Endothelial cell of umbilical vein (primary cell): ENCODE measurements at regions not wholly inside any gene's neighbourhood (a gene's known extent, or its start where the extent isn't known, plus 50 kb on each side); places are given as distances from the start of the nearest gene placed in this dataset.
"Not testable (repeated sequence)": the region's sequence is repeated elsewhere in the genome, so short reads cannot be mapped to it uniquely, and the experiment has no call there.

Source experiments
- BruUV-seq: library from RNA; stranded (reverse); fragments of 400-500 nt; replicated peaks from 2 replicates; lab custom pipeline; 2021; lab: Mats Ljungman, UMichigan
- CTCF ChIA-PET: fragments of 300-600, 350-600 bp; sonication (Branson Sonifier 250); formaldehyde crosslinking; loops from one replicate; lab custom pipeline; 2021; ENCODE audit warnings: antibody characterized with exemption, inconsistent platforms; lab: Charles Lee
- POLR2A ChIA-PET: fragments of 300-600, 350-600 bp; sonication (Branson Sonifier 250); formaldehyde crosslinking; loops from one replicate; lab custom pipeline; 2021; ENCODE audit warnings: antibody characterized with exemption, inconsistent platforms; lab: Charles Lee
- DNase-seq: peaks from one replicate; pipeline ENCODE4 v3.0.0-alpha.2; 2011; ENCODE audit warnings: low read depth, low spot score
- FAIRE-seq: peaks from 2 replicates; lab custom pipeline; 2011; peaks lifted over from hg19 to GRCh38; lab: Jason Lieb, UNC
- H2AFZ ChIP-seq: 2 replicates; pipeline ENCODE4 v1.6.0; 2012; ENCODE audit warnings: low read depth, low read length, control low read depth, inconsistent platforms
- H3K27ac ChIP-seq: 2 replicates; pipeline ENCODE4 v1.5.1; 2011; ENCODE audit warnings: low read depth, mild to moderate bottlenecking, control low read depth, low read length, moderate library complexity; ENCODE audit not compliant: insufficient read depth
- H3K27me3 ChIP-seq, 2 experiments: 2 replicates each; pipeline versions ENCODE4 v1.6.0 to v1.6.1; 2011; ENCODE audit warnings: low read length in 2 of 2, mixed read lengths in 1 of 2; ENCODE audit not compliant: control insufficient read depth in 2 of 2, insufficient read depth in 2 of 2
- H3K36me3 ChIP-seq, 2 experiments: 2 replicates in 1 of 2; 3 replicates in 1 of 2; pipeline ENCODE4 v1.5.1; 2011; ENCODE audit warnings: low read length in 2 of 2, mild to moderate bottlenecking in 1 of 2, moderate library complexity in 1 of 2; ENCODE audit not compliant: control insufficient read depth in 2 of 2, insufficient read depth in 2 of 2; ENCODE audit errors: extremely low read depth in 1 of 2
- H3K4me1 ChIP-seq: 3 replicates; pipeline ENCODE4 v1.5.1; 2011; ENCODE audit warnings: mild to moderate bottlenecking, low read length; ENCODE audit not compliant: control insufficient read depth, insufficient read depth; ENCODE audit errors: extremely low read depth
- H3K4me2 ChIP-seq: 2 replicates; pipeline ENCODE4 v1.6.1; 2011; ENCODE audit warnings: low read length, control low read depth, mixed read lengths; ENCODE audit not compliant: insufficient read depth
- H3K4me3 ChIP-seq, 3 experiments: fragments of 200-600 bp in 1 of 3; sonication (generic), shearing (Covaris generic) in 1 of 3; replicated peaks in 1 of 3; 2 replicates each; pipeline ENCODE4 v1.5.1; 2011 to 2016; ENCODE audit warnings: control low read depth in 3 of 3, low read length in 3 of 3, mild to moderate bottlenecking in 2 of 3, inconsistent platforms in 1 of 3, low read depth in 1 of 3, moderate library complexity in 1 of 3; ENCODE audit not compliant: insufficient read depth in 1 of 3
- H3K79me2 ChIP-seq: 2 replicates; pipeline ENCODE4 v1.6.0; 2012; ENCODE audit warnings: low read length, inconsistent platforms; ENCODE audit not compliant: control insufficient read depth, insufficient read depth
- H3K9ac ChIP-seq: replicated peaks from 2 replicates; pipeline ENCODE3; 2011; ENCODE audit warnings: low read length, control low read depth; ENCODE audit not compliant: insufficient read depth; ENCODE audit errors: extremely low read depth
- H3K9me1 ChIP-seq: replicated peaks from 3 replicates; pipeline ENCODE4 v1.6.0; 2011; ENCODE audit warnings: mild to moderate bottlenecking, low read length; ENCODE audit not compliant: control insufficient read depth, insufficient read depth; ENCODE audit errors: extremely low read depth
- H3K9me3 ChIP-seq: replicated peaks from 2 replicates; pipeline ENCODE4 v1.5.1; 2012; ENCODE audit warnings: low read length, inconsistent platforms; ENCODE audit not compliant: control insufficient read depth, insufficient read depth
- H4K20me1 ChIP-seq: replicated peaks from 2 replicates; pipeline ENCODE3; 2011; ENCODE audit warnings: mild to moderate bottlenecking, low read length; ENCODE audit not compliant: control insufficient read depth, insufficient read depth; ENCODE audit errors: extremely low read depth
- MYC ChIP-seq: IDR thresholded peaks from one replicate; pipeline ENCODE4 v1.6.1; 2011; ENCODE audit warnings: mild to moderate bottlenecking, low read depth, low read length
- POLR2AphosphoS5 ChIP-seq: IDR thresholded peaks from 2 replicates; pipeline ENCODE4 v1.6.1; 2012; ENCODE audit warnings: low read depth, mild to moderate bottlenecking, control low read depth, low read length, moderate library complexity; ENCODE audit not compliant: insufficient read depth
- dilution Hi-C: fragments of 300-500 bp; cut with MboI; formaldehyde crosslinking; loops from one replicate; pipeline ENCODE4 v1.15.0; 2019; ENCODE audit warnings: low sequenced_read_pairs; ENCODE audit not compliant: extremely low pct_ligation_motif_present
- intact Hi-C: fragments of 100-400 bp; cut with micrococcal nuclease; formaldehyde crosslinking; loops from one replicate; pipeline ENCODE4 v1.10.0; 2022

DNA sequence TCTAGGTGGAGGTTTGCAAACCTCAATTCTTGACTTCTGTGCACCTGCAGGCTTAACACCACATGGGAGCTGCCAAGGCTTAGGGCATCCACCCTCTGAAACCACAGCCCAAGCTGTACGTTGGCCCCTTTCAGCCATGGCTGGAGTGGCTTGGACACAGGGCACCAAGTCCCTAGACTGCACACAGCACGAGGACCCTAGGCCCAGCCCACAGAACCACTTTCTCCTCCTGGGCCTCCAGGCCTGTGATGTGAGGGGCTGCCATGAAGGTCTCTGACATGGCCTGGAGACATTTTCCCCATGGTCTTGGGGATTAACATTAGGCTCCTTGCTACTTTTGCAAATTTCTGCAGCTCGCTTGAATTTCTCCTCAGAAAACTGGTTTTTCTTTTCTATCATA is 947.9 kb downstream of the TTLL7 start:
- H4K20me1 ChIP-seq, H3K9me3 ChIP-seq, FAIRE-seq, H3K27me3 ChIP-seq, H3K9ac ChIP-seq, BruUV-seq, POLR2A ChIA-PET, H3K4me1 ChIP-seq, H3K27ac ChIP-seq, DNase-seq, H3K9me1 ChIP-seq, intact Hi-C loops, H2AFZ ChIP-seq, dilution Hi-C loops, H3K79me2 ChIP-seq, CTCF ChIA-PET, H3K4me2 ChIP-seq, H3K36me3 ChIP-seq, H3K4me3 ChIP-seq: not testable (repeated sequence)

DNA sequence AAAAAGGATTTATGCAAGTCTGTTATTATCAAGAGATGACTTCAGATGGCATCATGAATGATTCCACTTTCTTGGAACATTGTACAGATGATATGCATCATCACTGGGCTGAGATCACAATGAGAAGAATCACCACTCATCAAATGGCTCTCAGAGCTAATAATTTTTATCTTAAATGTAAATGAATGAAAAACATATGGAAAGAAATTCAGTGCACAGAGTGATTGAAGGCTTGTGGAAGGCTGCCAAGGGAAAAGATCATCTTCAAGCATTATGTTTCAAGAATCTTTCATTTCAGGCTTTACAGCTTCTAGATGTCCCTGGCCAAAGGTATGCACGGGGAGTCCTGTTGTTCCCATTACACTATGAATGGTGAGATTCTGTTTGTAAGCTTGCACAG is 955.7 kb downstream of the TTLL7 start:
- Histone ChIP-seq H3K9ac (no peak overlapping the region), H3K9me1 (no peaks in the 10 kb centered on the region), H3K27ac (no peak overlapping the region), H2AFZ (no peak overlapping the region), H3K9me3 (no peaks in the 10 kb centered on the region), H3K4me3 (no peak overlapping the region), H3K4me1 (no peaks in the 10 kb centered on the region), H3K36me3 (no peaks in the 10 kb centered on the region), H3K4me2 (no peak overlapping the region), H3K27me3 (no peaks in the 10 kb centered on the region), H3K79me2 (no peaks in the 10 kb centered on the region), H4K20me1 (no peaks in the 10 kb centered on the region)
- BruUV-seq: no TSS peak
- DNase-seq (no peak), FAIRE-seq (no peak)
- ChIA-PET POLR2A (no interaction called here), CTCF (no interaction called here)
- no peak for TF ChIP-seq MYC
- TF ChIP-seq POLR2AphosphoS5: no peak
- intact Hi-C loops: no loop called here
- dilution Hi-C loops: no loop called here

DNA sequence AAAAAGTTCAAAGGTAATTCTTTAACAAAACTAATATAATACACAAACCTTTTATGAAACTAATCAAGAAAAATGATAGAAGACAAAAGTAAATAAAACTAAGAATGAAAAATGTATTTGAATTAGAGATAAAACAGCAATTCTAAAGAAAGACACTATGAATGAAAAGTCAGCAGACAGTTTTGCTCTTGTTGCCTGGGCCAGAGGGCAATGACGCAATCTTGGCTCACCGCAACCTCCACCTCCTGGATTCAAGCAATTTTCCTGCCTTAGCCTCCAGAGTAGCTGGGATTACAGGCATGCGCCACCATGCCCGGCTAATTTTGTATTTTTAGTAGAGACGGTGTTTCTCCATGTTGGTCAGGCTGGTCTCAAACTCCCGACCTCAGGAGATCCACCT is 959.8 kb downstream of the TTLL7 start:
- H2AFZ ChIP-seq, H3K27me3 ChIP-seq, BruUV-seq, H3K27ac ChIP-seq, H3K9me1 ChIP-seq, H3K36me3 ChIP-seq, H3K4me1 ChIP-seq, H3K4me3 ChIP-seq, H4K20me1 ChIP-seq, H3K79me2 ChIP-seq, H3K9me3 ChIP-seq, H3K4me2 ChIP-seq, DNase-seq, intact Hi-C loops, H3K9ac ChIP-seq, CTCF ChIA-PET, FAIRE-seq, dilution Hi-C loops, POLR2A ChIA-PET: not testable (repeated sequence)
